HCT116 (cell line): ENCODE measurements at regions not wholly inside any gene's neighbourhood (a gene's known extent, or its start where the extent isn't known, plus 50 kb on each side); places are given as distances from the start of the nearest gene placed in this dataset.
A peak's percentile ranks its signal among the peaks of the same experiment; 100 is the strongest.

Experiments
- ATAC-seq: fragments of 200-7000 bp; cut with Tn5 transposase; 2 replicates; pipeline ENCODE4 v1.9.1; 2020; ENCODE audit warnings: mild to moderate bottlenecking, moderate library complexity
- BruUV-seq: library from RNA; stranded (reverse); fragments of 400-500 nt; replicated peaks from 2 replicates; lab custom pipeline; 2021; lab: Mats Ljungman, UMichigan
- CTCF ChIA-PET: fragments of 300-600 bp; sonication (Branson Sonifier 250); formaldehyde crosslinking; loops from one replicate; lab custom pipeline; 2021; ENCODE audit warnings: antibody characterized with exemption; lab: Charles Lee
- POLR2A ChIA-PET: fragments of 300-600, 350-600 bp; sonication (Branson Sonifier 250); formaldehyde crosslinking; loops from one replicate; lab custom pipeline; 2021; ENCODE audit warnings: antibody characterized with exemption; lab: Charles Lee
- RAD21 ChIA-PET, 2 experiments: fragments of 300-600 bp; sonication (Branson Sonifier 250); formaldehyde crosslinking; loops; one replicate each; lab custom pipeline; 2023; ENCODE audit warnings: low total read pairs in 2 of 2; ENCODE audit not compliant: uncharacterized antibody in 2 of 2, unreplicated experiment in 2 of 2, low non-redundant PET in 1 of 2; lab: Charles Lee
- DNase-seq: peaks from one replicate; pipeline ENCODE4 v3.0.0-alpha.2; 2010; ENCODE audit warnings: low read depth, low spot score
- H2AFZ ChIP-seq: fragments of 200-600 bp; shearing (Covaris generic), sonication (generic); 2 replicates; pipeline ENCODE4 v1.6.1; 2017; ENCODE audit warnings: low read depth, mixed run types, mixed read lengths, antibody characterized with exemption, low read length; ENCODE audit not compliant: poor library complexity, severe bottlenecking
- H3K27ac ChIP-seq: 2 replicates; pipeline ENCODE4 v1.5.1; 2012; ENCODE audit warnings: low read depth, low read length
- H3K27me3 ChIP-seq: fragments of 200-600 bp; sonication (generic); 2 replicates; pipeline ENCODE4 v1.6.1; 2016; ENCODE audit warnings: mixed run types, low read length, mixed read lengths; ENCODE audit not compliant: insufficient read depth
- H3K36me3 ChIP-seq, 2 experiments: fragments of 200-500 bp in 1 of 2; fragments of 200-600 bp in 1 of 2; sonication (Bioruptor generic) in 1 of 2; sonication (generic) in 1 of 2; 2 replicates each; pipeline versions ENCODE4 v1.5.1 to v1.6.1; 2014 to 2016; ENCODE audit warnings: low read length in 2 of 2, inconsistent platforms in 1 of 2, mixed read lengths in 1 of 2, mixed run types in 1 of 2; ENCODE audit not compliant: insufficient read depth in 2 of 2, control insufficient read depth in 1 of 2
- H3K4me1 ChIP-seq, 2 experiments: fragments of 200-600 bp in 1 of 2; sonication (generic) in 1 of 2; 2 replicates each; pipeline versions ENCODE4 v1.5.1 to v1.6.1; 2012 to 2017; ENCODE audit warnings: low read length in 2 of 2, inconsistent platforms in 1 of 2, mild to moderate bottlenecking in 1 of 2, mixed read lengths in 1 of 2, mixed run types in 1 of 2, moderate library complexity in 1 of 2; ENCODE audit not compliant: insufficient read depth in 2 of 2, control insufficient read depth in 1 of 2
- H3K4me2 ChIP-seq: fragments of 200-600 bp; sonication (generic); 2 replicates; pipeline ENCODE4 v1.6.1; 2017; ENCODE audit warnings: mixed run types, low read length, mixed read lengths
- H3K4me3 ChIP-seq, 2 experiments: fragments of 200-600 bp in 1 of 2; sonication (generic) in 1 of 2; replicated peaks in 1 of 2; 2 replicates each; pipeline ENCODE4 v1.5.1; 2011 to 2016; ENCODE audit warnings: low read length in 2 of 2, control low read depth in 1 of 2, low read depth in 1 of 2, mild to moderate bottlenecking in 1 of 2, mixed read lengths in 1 of 2, mixed run types in 1 of 2
- H3K79me2 ChIP-seq: fragments of 200-600 bp; sonication (generic); 2 replicates; pipeline ENCODE4 v1.6.1; 2017; ENCODE audit warnings: mild to moderate bottlenecking, mixed run types, low read length, moderate library complexity, mixed read lengths; ENCODE audit not compliant: insufficient read depth
- H3K9ac ChIP-seq: fragments of 200-600 bp; sonication (generic); 2 replicates; pipeline ENCODE4 v1.6.1; 2016; ENCODE audit warnings: low read length, mixed read lengths
- H3K9me2 ChIP-seq: fragments of 200-600 bp; sonication (generic), shearing (Covaris generic); 2 replicates; pipeline ENCODE4 v1.6.1; 2017; ENCODE audit warnings: mixed run types, mild to moderate bottlenecking, moderate library complexity; ENCODE audit not compliant: insufficient read depth
- H3K9me3 ChIP-seq, 2 experiments: fragments of 200-500 bp in 1 of 2; fragments of 200-600 bp in 1 of 2; sonication (Bioruptor generic) in 1 of 2; sonication (generic) in 1 of 2; 2 replicates each; pipeline ENCODE4 v1.6.1; 2014 to 2017; ENCODE audit warnings: low read length in 2 of 2, mixed read lengths in 2 of 2, inconsistent platforms in 1 of 2, low read depth in 1 of 2, mild to moderate bottlenecking in 1 of 2, mixed run types in 1 of 2, moderate library complexity in 1 of 2; ENCODE audit not compliant: control insufficient read depth in 1 of 2, insufficient read depth in 1 of 2
- H4K20me1 ChIP-seq: fragments of 200-600 bp; sonication (generic), shearing (Covaris generic); 2 replicates; pipeline ENCODE4 v1.6.1; 2017; ENCODE audit warnings: mixed run types, mild to moderate bottlenecking, moderate library complexity; ENCODE audit not compliant: insufficient read depth
- CEBPB ChIP-seq: IDR thresholded peaks from 2 replicates; pipeline ENCODE4 v1.6.1; 2012; ENCODE audit warnings: low read depth
- CTCF ChIP-seq, 3 experiments: fragments of 200-600 bp in 1 of 3; sonication (generic) in 1 of 3; IDR thresholded peaks in 2 of 3; conservative IDR thresholded peaks in 1 of 3; 2 replicates each; pipeline ENCODE4 v1.5.1; 2012 to 2017; ENCODE audit warnings: low read depth in 2 of 3, low read length in 2 of 3, antibody characterized with exemption in 1 of 3, borderline replicate concordance in 1 of 3, control low read depth in 1 of 3, mild to moderate bottlenecking in 1 of 3, mixed read lengths in 1 of 3, mixed run types in 1 of 3, moderate library complexity in 1 of 3; ENCODE audit not compliant: insufficient read depth in 1 of 3
- TCF7L2 ChIP-seq: IDR thresholded peaks from 2 replicates; pipeline ENCODE4 v1.7.0; 2011; ENCODE audit warnings: borderline replicate concordance, inconsistent platforms; ENCODE audit not compliant: insufficient read depth, insufficient read length; ENCODE audit errors: extremely low read depth
- ZBTB33 ChIP-seq: IDR thresholded peaks from 2 replicates; pipeline ENCODE4 v1.6.1; 2011; ENCODE audit warnings: mild to moderate bottlenecking, low read length, moderate library complexity; ENCODE audit not compliant: insufficient replicate concordance; ENCODE audit errors: extremely low read depth
- ZFX ChIP-seq: fragments of 450-650 bp; IDR thresholded peaks from 2 replicates; pipeline ENCODE4 v1.6.1; 2017
- intact Hi-C: fragments of 100-400 bp; cut with micrococcal nuclease; formaldehyde crosslinking; loops from 2 replicates; pipeline ENCODE4 v1.10.0; 2022

- TF ChIP-seq CTCF (IDR thresholded peaks at IDR 0.05 in 2 of 3, conservative IDR thresholded peaks at IDR 0.05 in 1 of 3; ENCODE audit: borderline replicate concordance in 1 of 3, insufficient read depth in 1 of 3, low read depth in 2 of 3, low read length in 2 of 3) (no peak), CEBPB (no peak), ZBTB33 (no peak)
Observed at GRCh38 chr6:117194978-117195377, 70.4 kb upstream of the VGLL2 start (continued).

DNA sequence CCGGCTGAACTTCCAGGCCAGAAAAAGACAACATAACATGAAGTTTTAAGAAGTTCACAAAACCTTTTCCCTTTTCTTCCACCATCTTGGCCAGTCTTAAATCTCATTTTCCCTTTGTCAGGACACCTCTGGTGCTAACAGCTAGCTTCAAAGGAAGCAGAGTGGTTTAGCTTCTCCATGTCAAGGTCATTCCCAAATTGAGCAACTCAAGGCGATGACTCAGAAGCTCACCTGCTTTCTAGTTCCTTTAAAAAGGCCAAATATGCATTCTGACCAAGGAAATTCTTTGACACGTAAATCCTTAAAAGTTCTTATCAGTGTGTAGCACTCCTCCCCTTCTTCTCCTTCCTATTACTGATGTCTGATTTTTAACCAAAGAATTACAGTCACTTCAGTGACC, 69.6 kb upstream of the VGLL2 start:
- no peaks in the 10 kb centered on the region for H4K20me1 ChIP-seq
- H3K27ac ChIP-seq: no peak overlapping the region
- CTCF ChIA-PET: no interaction called here
- no peaks in the 10 kb centered on the region for H3K9me3 ChIP-seq
- no TSS peak for BruUV-seq
- no peaks in the 10 kb centered on the region for H3K36me3 ChIP-seq
- H3K79me2 ChIP-seq: no peaks in the 10 kb centered on the region
- H3K4me3 ChIP-seq: no peak overlapping the region
- ATAC-seq (no peak), DNase-seq (no peak)
- H3K9ac ChIP-seq: no peak overlapping the region
- POLR2A ChIA-PET: no interaction called here
- peak; percentile 53; the same call in 1 of the 2 replicates for TF ChIP-seq CEBPB
- TF ChIP-seq ZFX: no peak
- peak; percentile 96 for TF ChIP-seq TCF7L2
- H3K4me2 ChIP-seq: no peak overlapping the region
- H3K9me2 ChIP-seq: no peaks in the 10 kb centered on the region
- peaks cover 0 to 5% of the 10 kb centered on the region in 2 experiments; a peak in 1 of 4 replicates for H3K4me1 ChIP-seq
- no peaks in the 10 kb centered on the region for H3K27me3 ChIP-seq
- RAD21 ChIA-PET: no interaction called here
- intact Hi-C loops: no loop called here
- H2AFZ ChIP-seq: no peak overlapping the region
